Glutamatergic neuron (in vitro differentiated cells): ENCODE measurements at regions not wholly inside any gene's neighbourhood (a gene's known extent, or its start where the extent isn't known, plus 50 kb on each side); places are given as distances from the start of the nearest gene placed in this dataset.

Experiments used
- DNase-seq: peaks from one replicate; pipeline ENCODE4 v3.0.0; 2022
- H3K27ac Mint-ChIP-seq: one replicate; pipeline ENCODE4 v1.8.0; 2020; ENCODE audit warnings: mild to moderate bottlenecking, mixed read lengths, inconsistent platforms; ENCODE audit not compliant: unreplicated experiment
- H3K27me3 Mint-ChIP-seq: one replicate; pipeline ENCODE4 v1.8.0; 2020; ENCODE audit warnings: mild to moderate bottlenecking, moderate library complexity, mixed read lengths, inconsistent platforms; ENCODE audit not compliant: unreplicated experiment
- H3K36me3 Mint-ChIP-seq: one replicate; pipeline ENCODE4 v1.8.0; 2020; ENCODE audit warnings: mild to moderate bottlenecking, mixed read lengths, inconsistent platforms; ENCODE audit not compliant: unreplicated experiment
- H3K4me1 Mint-ChIP-seq: one replicate; pipeline ENCODE4 v1.8.0; 2020; ENCODE audit warnings: mild to moderate bottlenecking, low read depth, mixed read lengths, inconsistent platforms; ENCODE audit not compliant: unreplicated experiment
- H3K4me3 Mint-ChIP-seq: one replicate; pipeline ENCODE4 v1.8.0; 2020; ENCODE audit warnings: mild to moderate bottlenecking, mixed read lengths, inconsistent platforms; ENCODE audit not compliant: unreplicated experiment
- H3K9me3 Mint-ChIP-seq: one replicate; pipeline ENCODE4 v1.8.0; 2020; ENCODE audit warnings: mild to moderate bottlenecking, moderate library complexity, mixed read lengths, inconsistent platforms; ENCODE audit not compliant: unreplicated experiment
- CTCF ChIP-seq: fragments of 200-600 bp; sonication (generic); IDR thresholded peaks from one replicate; pipeline ENCODE4 v1.5.0; 2021; ENCODE audit not compliant: partially characterized antibody, unreplicated experiment

DNA sequence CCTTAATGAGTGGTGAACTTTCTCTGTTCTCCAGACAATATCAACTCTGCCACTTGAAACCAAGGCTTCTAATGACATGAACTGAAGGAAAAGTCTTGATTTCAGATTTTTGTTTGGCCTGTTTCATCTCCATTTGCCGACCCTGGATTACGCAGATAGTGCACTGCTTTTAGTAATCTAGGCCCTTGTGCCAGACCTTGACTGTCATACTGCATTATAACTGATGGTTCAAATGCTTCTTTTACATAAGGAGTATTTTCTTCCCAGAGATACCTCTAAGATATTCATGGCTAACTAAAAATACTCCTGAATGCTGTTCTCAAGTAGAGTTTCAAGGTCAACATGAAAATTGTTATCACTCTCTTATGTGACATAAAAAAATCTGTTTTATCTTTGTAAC, 238.7 kb upstream of the SEMA6A start:
- Mint-ChIP-seq H3K9me3 (peaks cover 2% of the 10 kb centered on the region), H3K4me1 (peaks cover 19% of the 10 kb centered on the region), H3K4me3 (no peak overlapping the region), H3K27ac (no peak overlapping the region), H3K27me3 (no peaks in the 10 kb centered on the region), H3K36me3 (no peaks in the 10 kb centered on the region)
- DNase-seq, result no peak
- TF ChIP-seq CTCF, result no peak

DNA sequence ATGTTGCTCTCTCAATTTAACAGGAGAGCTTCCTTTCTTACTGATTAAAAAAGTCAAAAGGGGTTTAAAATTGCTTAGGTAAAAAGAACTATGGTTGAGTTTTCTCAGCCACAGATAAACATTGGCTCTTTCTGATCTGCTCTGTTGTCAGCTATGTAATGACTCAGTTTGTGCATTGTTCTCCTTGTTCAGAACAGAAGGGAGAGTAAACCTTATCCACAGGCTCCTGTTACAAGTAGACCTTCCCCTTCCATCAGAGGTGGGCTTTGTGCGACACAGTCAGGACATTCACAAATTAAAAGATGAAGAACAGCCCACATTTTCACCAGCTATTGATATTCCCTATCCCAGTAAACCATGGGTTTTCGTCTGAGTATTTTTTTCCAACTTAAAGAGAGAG, 236.3 kb upstream of the SEMA6A start:
- Mint-ChIP-seq H3K27me3 (no peaks in the 10 kb centered on the region), H3K4me3 (no peak overlapping the region), H3K36me3 (no peaks in the 10 kb centered on the region), H3K9me3 (no peaks in the 10 kb centered on the region), H3K27ac (peak overlapping the region; percentile 49), H3K4me1 (peaks cover 15% of the 10 kb centered on the region)
- no peak for DNase-seq
- no peak for TF ChIP-seq CTCF

DNA sequence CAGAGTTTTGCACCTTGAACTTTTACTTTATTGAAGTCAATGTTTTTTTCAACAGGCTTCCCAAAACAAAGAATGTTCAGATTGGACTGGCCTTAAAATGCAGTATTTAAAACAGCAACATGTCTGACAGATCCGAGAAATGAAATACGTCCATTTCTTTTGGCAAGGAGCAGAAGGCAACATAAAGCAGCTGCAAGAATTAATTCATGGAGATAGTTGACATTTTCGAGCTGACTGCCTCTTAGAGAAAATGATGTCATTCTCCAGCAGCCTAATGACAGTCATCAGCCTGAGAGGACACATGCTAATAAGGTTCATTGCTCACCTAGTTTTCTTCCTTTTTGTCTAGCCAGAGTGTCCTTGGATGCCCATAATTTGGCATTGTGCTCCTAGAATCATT, 232.2 kb upstream of the SEMA6A start:
- H3K4me1 Mint-ChIP-seq, result peaks cover 6% of the 10 kb centered on the region
- H3K27ac Mint-ChIP-seq, result no peak overlapping the region
- no peaks in the 10 kb centered on the region for H3K9me3 Mint-ChIP-seq
- no peaks in the 10 kb centered on the region for H3K36me3 Mint-ChIP-seq
- no peak overlapping the region for H3K4me3 Mint-ChIP-seq
- no peak for TF ChIP-seq CTCF
- no peak for DNase-seq
- H3K27me3 Mint-ChIP-seq, result no peaks in the 10 kb centered on the region

DNA sequence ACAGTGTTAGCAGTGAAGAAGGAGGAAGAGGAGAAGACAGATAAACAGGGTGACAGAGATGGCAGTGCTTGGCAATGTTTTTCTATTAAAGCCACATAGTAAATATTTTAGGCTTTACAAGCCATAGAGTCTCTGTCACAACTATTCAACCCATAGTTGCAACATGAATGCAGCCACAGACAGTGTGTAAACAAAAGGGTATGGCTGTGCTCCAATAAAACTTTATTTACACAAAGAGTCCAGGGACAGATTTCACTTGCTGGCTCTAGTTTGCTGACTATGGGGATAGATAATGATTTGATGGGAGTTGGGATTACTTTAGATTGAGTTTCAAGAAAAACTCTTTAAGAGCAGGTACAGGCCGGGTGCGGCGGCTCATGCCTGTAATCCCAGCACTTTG, 224.8 kb upstream of the SEMA6A start:
- Mint-ChIP-seq H3K4me1 (no peaks in the 10 kb centered on the region), H3K27ac (no peak overlapping the region), H3K9me3 (peaks cover 2% of the 10 kb centered on the region), H3K4me3 (no peak overlapping the region), H3K36me3 (peaks cover 4% of the 10 kb centered on the region), H3K27me3 (peaks cover 2% of the 10 kb centered on the region)
- TF ChIP-seq CTCF, result no peak
- DNase-seq, result no peak

DNA sequence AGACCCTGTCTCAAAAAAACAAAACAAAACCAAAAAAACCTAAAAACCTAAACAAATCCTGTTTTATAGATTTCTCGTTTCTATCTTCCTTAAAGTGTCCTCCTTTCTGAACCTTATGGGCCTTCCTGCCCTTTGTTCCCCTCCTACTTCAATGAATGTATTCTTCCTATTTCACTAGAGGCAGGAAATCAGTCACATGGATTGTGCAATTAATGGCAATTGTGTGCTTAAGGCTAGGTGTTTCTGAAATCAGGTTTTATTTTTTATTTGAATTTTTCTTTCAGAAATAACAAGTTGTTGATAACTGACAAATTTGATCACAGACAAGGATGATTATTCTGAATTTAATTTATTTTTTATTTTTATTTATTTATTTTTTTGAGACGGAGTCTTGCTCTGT, 220.6 kb upstream of the SEMA6A start:
- DNase-seq, result no peak
- peaks cover 4% of the 10 kb centered on the region for H3K9me3 Mint-ChIP-seq
- H3K4me1 Mint-ChIP-seq, result no peaks in the 10 kb centered on the region
- no peak for TF ChIP-seq CTCF
- H3K4me3 Mint-ChIP-seq, result no peak overlapping the region
- H3K27ac Mint-ChIP-seq, result no peak overlapping the region
- H3K27me3 Mint-ChIP-seq, result peaks cover 2% of the 10 kb centered on the region
- H3K36me3 Mint-ChIP-seq, result peaks cover 4% of the 10 kb centered on the region
